Mucosa of stomach (tissue), 1 donor: ENCODE measurements at regions not wholly inside any gene's neighbourhood (a gene's known extent, or its start where the extent isn't known, plus 50 kb on each side); places are given as distances from the start of the nearest gene placed in this dataset.

Experiments used
- H3K27me3 ChIP-seq: one replicate; pipeline ENCODE4 v1.7.0; 2013; ENCODE audit warnings: mild to moderate bottlenecking, low read length; ENCODE audit not compliant: control insufficient read depth, insufficient read depth
- H3K36me3 ChIP-seq: one replicate; pipeline ENCODE4 v1.7.0; 2013; ENCODE audit warnings: low read length; ENCODE audit not compliant: control insufficient read depth, insufficient read depth
- H3K4me1 ChIP-seq: one replicate; pipeline ENCODE4 v1.7.0; 2013; ENCODE audit warnings: mild to moderate bottlenecking, low read length; ENCODE audit not compliant: control insufficient read depth, insufficient read depth
- H3K4me3 ChIP-seq: one replicate; pipeline ENCODE4 v1.7.0; 2013; ENCODE audit warnings: low read length
- H3K9ac ChIP-seq: one replicate; pipeline ENCODE4 v1.7.0; 2013; ENCODE audit warnings: mild to moderate bottlenecking, low read length, moderate library complexity
- H3K9me3 ChIP-seq: one replicate; pipeline ENCODE4 v1.7.0; 2013; ENCODE audit warnings: mild to moderate bottlenecking, low read length, moderate library complexity; ENCODE audit not compliant: control insufficient read depth
- donor health status: Pancreatic carcinoma.

- Histone ChIP-seq H3K36me3 (no peaks in the 10 kb centered on the region), H3K9ac (no peak overlapping the region), H3K27me3 (no peaks in the 10 kb centered on the region), H3K4me3 (no peak overlapping the region), H3K4me1 (no peaks in the 10 kb centered on the region), H3K9me3 (no peaks in the 10 kb centered on the region)
These were observed 127.9 kb upstream of the PFN2 start for GRCh38 chr3:150098621-150099020.

- Histone ChIP-seq H3K9ac (no peak overlapping the region), H3K4me3 (no peak overlapping the region), H3K4me1 (no peaks in the 10 kb centered on the region), H3K27me3 (no peaks in the 10 kb centered on the region), H3K9me3 (no peaks in the 10 kb centered on the region), H3K36me3 (no peaks in the 10 kb centered on the region)
These were observed 126.8 kb upstream of the PFN2 start for GRCh38 chr3:150097588-150097890.

GRCh38 chr3:150096700-150097587 is 126.2 kb upstream of the PFN2 start:
- H3K4me1 ChIP-seq: no peaks in the 10 kb centered on the region
- H3K9ac ChIP-seq: no peak overlapping the region
- no peaks in the 10 kb centered on the region for H3K9me3 ChIP-seq
- H3K27me3 ChIP-seq: no peaks in the 10 kb centered on the region
- no peak overlapping the region for H3K4me3 ChIP-seq
- H3K36me3 ChIP-seq: no peaks in the 10 kb centered on the region

GRCh38 chr3:150094150-150094933 is 123.6 kb upstream of the PFN2 start:
- H3K4me3 ChIP-seq: no peak overlapping the region
- H3K9me3 ChIP-seq: no peaks in the 10 kb centered on the region
- no peaks in the 10 kb centered on the region for H3K27me3 ChIP-seq
- H3K36me3 ChIP-seq: no peaks in the 10 kb centered on the region
- no peaks in the 10 kb centered on the region for H3K4me1 ChIP-seq
- H3K9ac ChIP-seq: no peak overlapping the region

GRCh38 chr3:150091626-150092025 is 120.9 kb upstream of the PFN2 start:
- no peaks in the 10 kb centered on the region for H3K4me1 ChIP-seq
- no peaks in the 10 kb centered on the region for H3K27me3 ChIP-seq
- no peak overlapping the region for H3K9ac ChIP-seq
- H3K4me3 ChIP-seq: no peak overlapping the region
- H3K9me3 ChIP-seq: no peaks in the 10 kb centered on the region
- H3K36me3 ChIP-seq: no peaks in the 10 kb centered on the region

- Histone ChIP-seq H3K27me3 (no peaks in the 10 kb centered on the region), H3K4me1 (no peaks in the 10 kb centered on the region), H3K4me3 (no peak overlapping the region), H3K9ac (no peak overlapping the region), H3K9me3 (no peaks in the 10 kb centered on the region), H3K36me3 (no peaks in the 10 kb centered on the region)
These were observed 120.2 kb upstream of the PFN2 start for GRCh38 chr3:150090877-150091276.

GRCh38 chr3:150090006-150090405 is 119.3 kb upstream of the PFN2 start:
- no peaks in the 10 kb centered on the region for H3K36me3 ChIP-seq
- no peaks in the 10 kb centered on the region for H3K9me3 ChIP-seq
- H3K4me3 ChIP-seq: no peak overlapping the region
- H3K27me3 ChIP-seq: no peaks in the 10 kb centered on the region
- H3K4me1 ChIP-seq: no peaks in the 10 kb centered on the region
- H3K9ac ChIP-seq: no peak overlapping the region

GRCh38 chr3:150084128-150084527 is 113.4 kb upstream of the PFN2 start:
- no peak overlapping the region for H3K4me3 ChIP-seq
- no peak overlapping the region for H3K9ac ChIP-seq
- H3K4me1 ChIP-seq: no peaks in the 10 kb centered on the region
- H3K27me3 ChIP-seq: no peaks in the 10 kb centered on the region
- H3K9me3 ChIP-seq: no peaks in the 10 kb centered on the region
- H3K36me3 ChIP-seq: no peaks in the 10 kb centered on the region

- Histone ChIP-seq H3K36me3 (no peaks in the 10 kb centered on the region), H3K4me1 (peaks cover 4% of the 10 kb centered on the region), H3K4me3 (no peak overlapping the region), H3K27me3 (no peaks in the 10 kb centered on the region), H3K9ac (no peak overlapping the region), H3K9me3 (no peaks in the 10 kb centered on the region)
These were observed 113.0 kb upstream of the PFN2 start for GRCh38 chr3:150083655-150084042.

GRCh38 chr3:150082898-150083654 is 112.4 kb upstream of the PFN2 start:
- H3K4me3 ChIP-seq: no peak overlapping the region
- no peak overlapping the region for H3K9ac ChIP-seq
- H3K27me3 ChIP-seq: no peaks in the 10 kb centered on the region
- H3K4me1 ChIP-seq: peaks cover 4% of the 10 kb centered on the region
- H3K9me3 ChIP-seq: no peaks in the 10 kb centered on the region
- H3K36me3 ChIP-seq: no peaks in the 10 kb centered on the region

- H3K36me3 ChIP-seq: no peaks in the 10 kb centered on the region
- H3K4me1 ChIP-seq: peaks cover 4% of the 10 kb centered on the region
- no peaks in the 10 kb centered on the region for H3K27me3 ChIP-seq
- no peaks in the 10 kb centered on the region for H3K9me3 ChIP-seq
- H3K9ac ChIP-seq: no peak overlapping the region
- no peak overlapping the region for H3K4me3 ChIP-seq
These were observed 110.4 kb upstream of the PFN2 start for GRCh38 chr3:150081084-150081483.
